CD4-positive, CD25-positive, alpha-beta regulatory T cell (primary cell): ENCODE measurements at regions not wholly inside any gene's neighbourhood (a gene's known extent, or its start where the extent isn't known, plus 50 kb on each side); places are given as distances from the start of the nearest gene placed in this dataset.

ENCODE experiments used
- ATAC-seq, 2 donors: fragments of 150-1000 bp; cut with Tn5 transposase; one replicate each; pipeline ENCODE4 v1.10.0; 2021; ENCODE audit warnings: low read depth in 2 of 2, moderate number of reproducible peaks in 2 of 2, moderate library complexity in 1 of 2
- DNase-seq, 3 donors: peaks; one replicate each; pipeline versions ENCODE4 v3.0.0 to v3.0.0-alpha.2; 2012 to 2022; ENCODE audit warnings: mixed read lengths in 1 of 3
- H3K27ac ChIP-seq: one replicate; pipeline ENCODE4 v1.7.0; 2013; ENCODE audit warnings: mild to moderate bottlenecking, low read length; ENCODE audit not compliant: insufficient read depth, poor library complexity, severe bottlenecking
- H3K27me3 ChIP-seq: one replicate; pipeline ENCODE4 v1.7.0; 2013; ENCODE audit warnings: low read length; ENCODE audit not compliant: control insufficient read depth, insufficient read depth
- H3K36me3 ChIP-seq: one replicate; pipeline ENCODE4 v1.7.0; 2013; ENCODE audit warnings: mild to moderate bottlenecking, low read length, moderate library complexity; ENCODE audit not compliant: control insufficient read depth, insufficient read depth
- H3K4me1 ChIP-seq: 2 replicates; pipeline ENCODE4 v1.7.0; 2013; ENCODE audit warnings: mild to moderate bottlenecking, low read length; ENCODE audit not compliant: insufficient read depth, control insufficient read depth, poor library complexity, severe bottlenecking
- H3K4me3 ChIP-seq: one replicate; pipeline ENCODE4 v1.7.0; 2013; ENCODE audit warnings: low read depth, mild to moderate bottlenecking, low read length, moderate library complexity
- H3K9me3 ChIP-seq, 2 experiments: 1 replicate in 1 of 2; 2 replicates in 1 of 2; pipeline ENCODE4 v1.7.0; 2013; ENCODE audit warnings: low read length in 2 of 2, mild to moderate bottlenecking in 1 of 2, moderate library complexity in 1 of 2; ENCODE audit not compliant: control insufficient read depth in 2 of 2
- H3K27ac Mint-ChIP-seq, 3 donors: one replicate each; pipeline ENCODE4 v1.8.0; 2020 to 2022; ENCODE audit warnings: mild to moderate bottlenecking in 3 of 3, mixed read lengths in 3 of 3, moderate library complexity in 2 of 3
- H3K27me3 Mint-ChIP-seq: one replicate; pipeline ENCODE4 v1.8.0; 2022; ENCODE audit warnings: mild to moderate bottlenecking, mixed read lengths
- H3K36me3 Mint-ChIP-seq: one replicate; pipeline ENCODE4 v1.8.0; 2020; ENCODE audit warnings: mixed read lengths
- H3K4me1 Mint-ChIP-seq, 4 donors: one replicate each; pipeline ENCODE4 v1.8.0; 2020 to 2022; ENCODE audit warnings: mixed read lengths in 4 of 4, mild to moderate bottlenecking in 1 of 4
- H3K4me3 Mint-ChIP-seq, 4 donors: one replicate each; pipeline ENCODE4 v1.8.0; 2020 to 2022; ENCODE audit warnings: mild to moderate bottlenecking in 4 of 4, mixed read lengths in 4 of 4, moderate library complexity in 3 of 4
- H3K9me3 Mint-ChIP-seq, 7 donors: one replicate each; pipeline ENCODE4 v1.8.0; 2020 to 2022; ENCODE audit warnings: mixed read lengths in 7 of 7, mild to moderate bottlenecking in 3 of 7, moderate library complexity in 2 of 7

- ATAC-seq (no peak), DNase-seq (no peak)
- Histone ChIP-seq H3K4me1 (no peaks in the 10 kb centered on the region), H3K36me3 (no peaks in the 10 kb centered on the region), H3K4me3 (no peak overlapping the region), H3K27me3 (no peaks in the 10 kb centered on the region), H3K27ac (no peak overlapping the region), H3K9me3 (no peaks in the 10 kb centered on the region)
- Mint-ChIP-seq H3K36me3 (no peaks in the 10 kb centered on the region), H3K4me1 (no peaks in the 10 kb centered on the region), H3K9me3 (peaks cover 0 to 3% (median 0%) of the 10 kb centered on the region in 7 donors), H3K27ac (no peak overlapping the region), H3K27me3 (no peaks in the 10 kb centered on the region), H3K4me3 (no peak overlapping the region)
Observed at GRCh38 chr11:122285070-122285988, 169.3 kb upstream of the BLID start.

DNA sequence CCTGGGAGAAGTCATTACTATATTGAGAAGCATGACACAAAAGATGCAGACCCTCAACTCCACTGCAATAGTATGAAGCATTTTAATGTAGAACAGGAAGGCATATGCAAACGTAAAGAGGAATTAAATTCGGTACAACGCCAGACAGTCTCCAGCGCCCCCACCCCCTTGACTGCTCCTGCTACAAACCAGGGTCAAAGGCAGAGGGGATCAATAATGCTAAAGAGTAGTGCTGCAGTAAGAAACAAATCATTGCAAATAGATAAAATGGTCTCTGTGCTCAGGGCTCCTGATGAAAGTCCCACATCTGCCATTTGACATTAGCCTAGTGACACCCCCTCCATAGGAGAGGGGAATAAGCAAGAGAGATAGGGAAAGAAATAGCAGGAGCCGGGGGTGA, 164.9 kb upstream of the BLID start:
- H3K9me3 Mint-ChIP-seq, result peaks cover 0 to 3% (median 0%) of the 10 kb centered on the region in 7 donors
- H3K4me3 Mint-ChIP-seq, result no peak overlapping the region
- Histone ChIP-seq H3K9me3 (no peaks in the 10 kb centered on the region), H3K4me3 (no peak overlapping the region), H3K27me3 (no peaks in the 10 kb centered on the region), H3K27ac (no peak overlapping the region), H3K36me3 (no peaks in the 10 kb centered on the region), H3K4me1 (no peaks in the 10 kb centered on the region)
- DNase-seq, result no peak
- H3K27ac Mint-ChIP-seq, result no peak overlapping the region
- no peaks in the 10 kb centered on the region for H3K27me3 Mint-ChIP-seq
- no peaks in the 10 kb centered on the region for H3K4me1 Mint-ChIP-seq
- H3K36me3 Mint-ChIP-seq, result no peaks in the 10 kb centered on the region
- ATAC-seq, result no peak

DNA sequence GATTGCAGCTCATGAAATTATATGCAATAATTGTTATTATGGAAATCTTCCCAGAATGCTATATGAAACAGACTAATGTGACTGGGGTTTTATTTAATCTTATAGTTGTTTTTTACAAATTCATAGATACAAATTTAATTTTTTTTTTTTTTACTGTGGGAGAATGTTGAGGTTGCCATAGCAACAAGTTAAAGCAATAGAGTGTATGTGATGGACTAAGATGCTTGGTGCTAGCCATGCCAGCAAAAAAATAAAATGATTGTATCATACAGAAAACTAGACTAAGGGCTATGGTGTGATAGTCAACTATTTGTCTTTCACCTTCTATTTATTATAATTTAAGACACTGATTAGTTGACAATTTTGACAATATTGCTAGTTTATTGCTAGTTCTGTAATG, 163.2 kb upstream of the BLID start:
- H3K4me1 ChIP-seq, result no peaks in the 10 kb centered on the region
- no peak for ATAC-seq
- H3K4me3 Mint-ChIP-seq, result no peak overlapping the region
- no peak overlapping the region for H3K4me3 ChIP-seq
- no peak overlapping the region for H3K27ac ChIP-seq
- no peak for DNase-seq
- no peaks in the 10 kb centered on the region for H3K4me1 Mint-ChIP-seq
- H3K27me3 Mint-ChIP-seq, result no peaks in the 10 kb centered on the region
- peaks cover 0 to 3% (median 0%) of the 10 kb centered on the region in 7 donors for H3K9me3 Mint-ChIP-seq
- H3K27me3 ChIP-seq, result no peaks in the 10 kb centered on the region
- no peaks in the 10 kb centered on the region for H3K36me3 Mint-ChIP-seq
- H3K36me3 ChIP-seq, result no peaks in the 10 kb centered on the region
- no peaks in the 10 kb centered on the region for H3K9me3 ChIP-seq
- H3K27ac Mint-ChIP-seq, result no peak overlapping the region

DNA sequence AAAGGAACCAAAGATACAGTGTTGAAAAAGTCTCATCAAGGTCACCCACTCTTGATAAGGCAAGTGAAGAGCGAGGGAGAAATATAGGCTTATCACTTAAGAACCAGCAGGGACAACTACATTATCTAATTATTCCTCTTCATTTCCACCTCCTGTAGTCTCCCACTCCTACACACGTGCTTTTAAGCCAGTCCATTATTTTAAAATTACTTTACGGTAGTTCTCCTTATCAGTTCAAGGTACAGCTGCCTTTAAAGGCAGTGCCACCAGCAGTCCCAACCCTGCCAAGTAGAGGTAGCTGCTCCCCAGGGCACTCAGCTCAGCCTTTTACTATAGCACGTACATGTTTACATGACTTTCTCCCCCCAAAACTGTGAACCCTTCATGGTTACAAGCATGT, 161.5 kb upstream of the BLID start:
- no peaks in the 10 kb centered on the region for H3K36me3 ChIP-seq
- ATAC-seq (no peak), DNase-seq (no peak)
- Mint-ChIP-seq H3K9me3 (peaks cover 0 to 3% (median 0%) of the 10 kb centered on the region in 7 donors), H3K27me3 (no peaks in the 10 kb centered on the region), H3K36me3 (no peaks in the 10 kb centered on the region), H3K4me3 (no peak overlapping the region), H3K27ac (no peak overlapping the region), H3K4me1 (no peaks in the 10 kb centered on the region)
- H3K27ac ChIP-seq, result no peak overlapping the region
- H3K27me3 ChIP-seq, result no peaks in the 10 kb centered on the region
- no peaks in the 10 kb centered on the region for H3K4me1 ChIP-seq
- H3K9me3 ChIP-seq, result no peaks in the 10 kb centered on the region
- H3K4me3 ChIP-seq, result no peak overlapping the region

- Mint-ChIP-seq H3K27me3 (no peaks in the 10 kb centered on the region), H3K27ac (no peak overlapping the region), H3K4me3 (no peak overlapping the region), H3K4me1 (no peaks in the 10 kb centered on the region), H3K9me3 (peaks cover 0 to 3% (median 0%) of the 10 kb centered on the region in 7 donors), H3K36me3 (no peaks in the 10 kb centered on the region)
- Histone ChIP-seq H3K9me3 (no peaks in the 10 kb centered on the region), H3K27me3 (no peaks in the 10 kb centered on the region), H3K36me3 (no peaks in the 10 kb centered on the region), H3K4me1 (no peaks in the 10 kb centered on the region), H3K4me3 (no peak overlapping the region), H3K27ac (no peak overlapping the region)
- no peak for ATAC-seq
- no peak for DNase-seq
Observed at GRCh38 chr11:122276221-122276620, 160.2 kb upstream of the BLID start.

GRCh38 chr11:122275508-122275907, 159.5 kb upstream of the BLID start:
- no peaks in the 10 kb centered on the region for H3K9me3 ChIP-seq
- Mint-ChIP-seq H3K36me3 (no peaks in the 10 kb centered on the region), H3K9me3 (peaks cover 0 to under 1% (median 0%) of the 10 kb centered on the region in 7 donors), H3K27me3 (no peaks in the 10 kb centered on the region), H3K27ac (no peak overlapping the region), H3K4me1 (no peaks in the 10 kb centered on the region), H3K4me3 (no peak overlapping the region)
- ATAC-seq, result no peak
- no peak overlapping the region for H3K27ac ChIP-seq
- no peak for DNase-seq
- H3K4me3 ChIP-seq, result no peak overlapping the region
- H3K4me1 ChIP-seq, result no peaks in the 10 kb centered on the region
- no peaks in the 10 kb centered on the region for H3K27me3 ChIP-seq
- no peaks in the 10 kb centered on the region for H3K36me3 ChIP-seq

GRCh38 chr11:122273476-122274191, 157.6 kb upstream of the BLID start:
- Mint-ChIP-seq H3K4me3 (no peak overlapping the region), H3K36me3 (no peaks in the 10 kb centered on the region), H3K9me3 (no peaks in the 10 kb centered on the region), H3K4me1 (no peaks in the 10 kb centered on the region), H3K27me3 (peaks cover 4% of the 10 kb centered on the region), H3K27ac (no peak overlapping the region)
- ATAC-seq (no peak), DNase-seq (no peak)
- Histone ChIP-seq H3K27ac (no peak overlapping the region), H3K4me1 (no peaks in the 10 kb centered on the region), H3K36me3 (no peaks in the 10 kb centered on the region), H3K27me3 (no peaks in the 10 kb centered on the region), H3K9me3 (no peaks in the 10 kb centered on the region), H3K4me3 (no peak overlapping the region)
